GM21786 (cell line): ENCODE measurements at regions not wholly inside any gene's neighbourhood (a gene's known extent, or its start where the extent isn't known, plus 50 kb on each side); places are given as distances from the start of the nearest gene placed in this dataset.

Experiments used
- ATAC-seq: cut with Tn5 transposase; IDR thresholded peaks from one replicate; pipeline ENCODE4 v1.9.1; 2021; ENCODE audit not compliant: unreplicated experiment

DNA sequence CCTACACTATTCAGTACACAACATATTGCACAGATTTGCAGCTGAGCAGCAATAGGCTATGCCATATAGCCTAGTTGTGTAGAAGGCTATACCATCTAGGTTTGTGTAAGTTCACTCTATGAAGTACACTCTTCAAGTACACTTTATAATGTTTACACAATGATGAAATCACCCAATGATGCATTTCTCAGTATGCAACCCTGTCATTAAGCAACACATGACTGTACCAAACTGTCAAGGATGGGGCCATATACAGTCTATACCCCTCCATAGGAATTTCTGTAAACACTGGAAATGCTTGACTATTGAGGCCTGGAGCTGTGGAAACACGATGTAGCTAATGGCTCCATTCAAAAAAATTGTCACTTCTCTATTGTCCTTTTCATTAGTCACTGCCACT, 535.4 kb downstream of the EPM2A start:
- no peak for ATAC-seq

DNA sequence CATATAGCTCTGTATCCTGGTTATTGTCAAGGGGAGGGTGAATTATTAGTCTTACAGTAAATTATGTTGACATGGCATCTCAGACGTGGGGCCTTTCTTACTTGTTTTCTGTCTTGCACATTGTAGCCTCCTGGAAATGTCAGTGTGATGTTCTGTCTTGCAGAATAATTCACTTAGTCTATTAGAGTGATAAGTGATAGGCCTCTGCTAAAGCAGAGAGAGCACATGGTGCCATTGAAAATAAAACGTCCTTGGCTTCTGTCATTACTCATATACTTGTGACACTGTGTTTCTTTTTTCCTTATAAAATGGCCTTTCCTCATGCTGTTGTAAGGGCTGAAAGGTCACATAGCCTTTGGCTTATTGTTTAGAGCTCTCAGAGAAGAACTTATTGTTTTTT, 531.0 kb downstream of the EPM2A start:
- no peak for ATAC-seq

DNA sequence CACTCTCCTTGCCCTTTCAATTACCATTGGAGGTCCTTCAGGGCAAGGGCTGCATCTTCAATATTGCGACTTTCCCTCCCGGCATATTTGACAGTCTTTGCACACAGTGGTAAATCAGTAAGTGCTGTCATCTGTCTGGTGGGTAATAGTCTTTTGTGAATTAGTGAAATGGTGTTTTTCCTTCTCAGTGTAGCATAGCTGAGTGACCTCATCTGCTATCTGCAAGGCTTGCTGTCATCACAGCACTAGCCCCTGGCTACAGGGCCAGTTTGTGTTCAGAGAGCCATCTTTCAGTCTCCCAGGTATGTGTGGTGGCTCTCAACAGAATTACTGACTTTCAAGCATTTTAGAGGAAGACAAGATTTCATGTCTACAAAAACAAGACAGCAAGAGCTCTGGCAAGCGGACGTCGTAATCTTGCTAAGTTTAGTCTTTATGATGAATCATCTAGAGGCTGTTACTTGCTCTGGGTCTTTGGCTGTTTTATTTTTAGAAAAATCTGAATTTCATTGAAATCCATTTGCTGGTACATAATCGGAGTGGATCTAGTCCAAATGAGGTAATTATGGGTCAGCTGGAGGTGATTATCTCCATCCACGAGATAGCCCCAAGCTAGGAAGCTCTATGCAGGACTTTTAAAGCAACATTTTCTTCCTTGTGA, 528.9 kb downstream of the EPM2A start:
- no peak for ATAC-seq

DNA sequence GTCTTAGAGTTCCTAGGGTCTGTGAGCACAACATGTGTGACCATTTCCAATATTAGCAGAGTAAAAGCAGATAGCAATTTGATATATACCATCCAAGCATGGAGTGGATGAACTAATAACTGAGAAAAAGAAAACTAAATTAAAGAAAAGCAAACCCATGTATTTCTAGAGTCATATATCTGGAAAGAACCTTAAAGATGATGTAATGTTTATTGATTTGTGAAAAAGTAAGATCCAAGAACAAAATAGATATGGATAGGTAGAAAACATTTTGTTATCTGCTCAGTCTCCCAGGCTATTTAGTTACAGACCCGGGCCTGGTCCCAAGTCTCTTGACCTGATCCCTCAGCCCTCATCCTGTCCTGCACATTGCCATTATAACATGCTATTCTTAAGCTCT, 526.8 kb downstream of the EPM2A start:
- no peak for ATAC-seq

DNA sequence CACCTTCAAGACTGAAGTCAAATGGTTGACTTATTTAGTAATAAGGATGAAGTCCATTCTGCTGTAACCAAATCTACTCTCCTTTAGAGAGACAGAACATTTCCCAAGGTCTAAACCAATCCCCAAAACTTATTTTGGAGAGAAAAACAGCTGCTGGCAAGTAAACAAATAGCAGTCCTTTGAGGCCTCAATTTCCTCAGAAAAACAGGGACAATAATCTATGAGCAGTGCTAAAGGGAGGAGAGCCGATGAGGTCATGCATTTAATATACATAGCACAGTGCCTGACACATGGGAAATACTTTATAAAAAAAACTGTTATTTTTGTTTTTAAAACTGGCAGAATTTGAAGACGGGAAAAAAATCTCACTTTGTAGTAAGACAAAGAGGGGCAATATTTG, 526.0 kb downstream of the EPM2A start:
- no peak for ATAC-seq

GRCh38 chr6:145212813-145213212, 522.5 kb downstream of the EPM2A start:
- ATAC-seq = peak; percentile 33

DNA sequence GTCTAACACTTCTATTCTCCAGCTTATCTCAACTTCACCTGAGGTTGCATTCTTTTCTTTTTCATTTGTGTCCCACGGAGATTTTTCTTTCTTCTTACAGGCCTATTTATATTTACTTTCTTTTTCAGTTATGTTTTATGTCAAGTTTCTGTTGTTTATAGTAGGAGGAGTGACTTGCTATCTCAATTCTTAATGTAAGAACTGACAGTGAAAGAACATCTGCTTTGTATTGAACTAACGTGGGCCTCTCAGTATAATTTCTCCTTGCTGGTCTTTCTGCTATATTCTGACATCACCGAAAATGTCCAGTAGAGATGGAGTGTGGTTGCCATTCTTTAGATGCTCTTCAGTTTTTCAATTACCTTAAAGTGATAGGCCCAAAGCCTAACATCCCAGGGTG, 521.7 kb downstream of the EPM2A start:
- peak; percentile 79 for ATAC-seq

- no peak for ATAC-seq
Measured at GRCh38 chr6:145214570-145214969, 520.8 kb downstream of the EPM2A start.

DNA sequence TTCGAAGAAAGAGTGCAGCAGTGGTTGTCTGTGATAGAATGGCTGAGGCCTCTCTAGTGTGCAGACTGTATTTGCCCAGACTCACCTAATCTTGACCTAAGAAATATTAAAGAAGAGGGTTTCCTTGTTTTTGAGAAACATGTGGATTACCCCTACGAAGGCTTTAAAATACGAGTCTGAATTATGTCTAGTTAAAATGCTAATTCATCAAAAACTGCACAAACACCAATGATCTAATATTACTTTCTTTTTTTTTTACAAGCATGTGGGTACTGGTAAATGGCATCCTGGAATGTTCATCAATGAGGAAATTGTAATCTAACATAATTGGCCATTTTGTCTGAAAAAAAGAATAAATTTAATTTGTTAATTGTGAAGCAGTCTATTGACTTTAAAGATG, 510.9 kb downstream of the EPM2A start:
- no peak for ATAC-seq

DNA sequence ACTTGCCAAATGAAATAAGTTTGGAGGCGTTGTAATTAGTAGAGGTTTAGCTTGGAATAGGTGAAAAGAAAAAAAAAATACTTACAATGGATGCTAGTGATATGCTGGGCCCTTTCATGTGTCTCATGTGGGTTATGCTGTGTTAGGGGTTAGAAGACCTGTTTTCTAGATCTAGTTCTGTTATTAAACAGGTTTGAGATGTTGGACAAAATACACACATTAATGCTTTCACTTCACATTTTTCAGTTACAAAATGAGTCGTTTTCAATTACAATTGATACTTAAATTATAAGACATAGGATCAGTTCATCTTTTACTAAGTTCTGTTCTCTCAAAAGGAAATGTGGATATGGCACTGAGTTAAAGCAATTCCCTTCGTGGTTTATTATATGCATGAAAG, 509.8 kb downstream of the EPM2A start:
- ATAC-seq = no peak

- no peak for ATAC-seq
Measured at GRCh38 chr6:145227593-145227992, 507.7 kb downstream of the EPM2A start.

DNA sequence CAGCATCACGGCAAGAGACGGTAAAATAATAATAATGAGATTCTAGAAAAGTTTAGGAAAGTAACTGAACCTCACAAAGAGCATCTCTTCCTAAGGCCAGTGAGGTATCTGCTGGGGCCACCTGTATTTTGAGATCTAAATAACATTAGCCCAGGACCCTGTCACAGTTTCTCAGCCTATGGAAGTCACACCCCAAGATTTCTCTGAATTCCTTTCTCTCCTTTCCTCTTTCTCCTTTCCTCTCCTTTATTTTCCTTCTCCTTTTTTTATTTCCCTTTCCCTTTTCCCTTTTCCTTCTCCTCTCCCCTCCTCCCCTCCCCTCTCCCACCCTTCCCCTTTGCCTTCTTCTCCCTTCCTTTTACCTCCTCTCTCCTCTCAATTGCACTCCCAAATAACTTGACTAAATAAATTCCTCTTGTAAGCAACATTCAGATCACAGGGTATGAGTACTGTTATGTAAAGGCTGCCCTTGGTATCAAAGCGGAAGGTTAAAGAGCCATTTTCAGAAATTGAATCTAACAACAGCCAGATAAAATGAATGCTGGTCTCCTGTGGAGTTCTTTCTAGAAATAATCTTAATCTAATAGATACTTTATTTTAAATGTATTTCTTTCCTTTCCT, 506.2 kb downstream of the EPM2A start:
- ATAC-seq = no peak

GRCh38 chr6:145233955-145234354, 501.4 kb downstream of the EPM2A start:
- no peak for ATAC-seq

GRCh38 chr6:145235207-145235606, 500.1 kb downstream of the EPM2A start:
- ATAC-seq = no peak

DNA sequence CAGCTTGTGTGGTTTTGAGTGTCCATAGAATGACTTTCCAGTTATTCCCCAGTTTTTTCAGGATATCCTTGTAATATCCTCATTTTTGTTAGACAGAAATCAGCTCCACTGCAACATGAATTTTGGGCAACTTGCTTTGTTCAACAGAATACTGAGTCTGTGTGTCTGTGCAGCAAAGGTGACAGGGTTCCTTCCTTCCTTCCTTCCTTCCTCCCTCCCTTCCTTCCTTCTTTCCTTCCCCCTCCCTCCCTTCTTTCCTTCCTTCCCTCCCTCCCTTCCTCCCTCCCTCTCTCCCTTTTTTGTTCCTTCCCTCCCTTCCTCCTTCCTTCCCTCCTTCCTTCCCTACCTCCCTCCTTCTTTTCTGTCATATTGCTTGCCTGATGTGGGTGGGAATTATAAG, 496.5 kb downstream of the EPM2A start:
- ATAC-seq = no peak

GRCh38 chr6:145241039-145241438, 494.3 kb downstream of the EPM2A start:
- ATAC-seq = no peak

- ATAC-seq = no peak
Measured at GRCh38 chr6:145241721-145242120, 493.6 kb downstream of the EPM2A start.

- ATAC-seq = no peak
Measured at GRCh38 chr6:145244349-145245100, 490.8 kb downstream of the EPM2A start.

DNA sequence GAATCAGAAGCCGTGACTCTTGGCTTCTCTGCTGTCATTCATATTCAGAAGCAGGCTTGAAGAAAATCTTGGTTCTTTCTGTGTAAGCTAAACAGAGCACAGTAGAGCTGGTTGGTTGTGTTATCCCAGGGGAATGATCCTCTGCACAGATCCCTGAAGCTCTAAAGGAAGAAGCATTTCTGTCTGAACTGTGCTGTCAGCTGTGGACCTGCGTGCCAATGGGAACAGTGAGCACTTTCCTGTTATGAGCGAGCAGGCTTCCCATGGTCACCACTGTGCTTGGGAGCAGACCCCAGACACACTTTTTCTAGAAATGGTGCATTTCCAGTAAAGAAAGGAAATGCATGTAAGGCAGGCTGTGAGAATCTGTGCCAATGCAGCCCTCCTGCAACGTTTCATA, 490.2 kb downstream of the EPM2A start:
- no peak for ATAC-seq

- no peak for ATAC-seq
Measured at GRCh38 chr6:145247692-145248419, 487.5 kb downstream of the EPM2A start.

DNA sequence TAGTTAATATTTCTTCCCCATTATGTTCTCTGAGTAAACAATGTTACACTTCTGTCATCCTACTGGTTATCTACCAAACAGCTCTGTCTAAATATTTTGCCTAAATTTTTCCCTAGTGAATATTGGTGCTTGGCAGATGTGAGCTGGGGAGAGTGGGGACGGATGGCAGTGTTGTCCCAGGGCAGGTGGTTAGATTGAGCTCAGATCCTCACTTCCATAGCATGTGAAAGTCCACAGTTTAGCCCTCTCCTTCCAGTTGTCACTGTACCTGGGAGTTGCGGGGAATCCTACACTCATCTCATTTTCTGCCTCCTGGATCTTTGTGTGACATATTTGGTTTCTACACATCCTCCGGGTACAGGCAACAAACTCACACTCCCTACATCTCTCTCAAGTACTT, 484.9 kb downstream of the EPM2A start:
- no peak for ATAC-seq

DNA sequence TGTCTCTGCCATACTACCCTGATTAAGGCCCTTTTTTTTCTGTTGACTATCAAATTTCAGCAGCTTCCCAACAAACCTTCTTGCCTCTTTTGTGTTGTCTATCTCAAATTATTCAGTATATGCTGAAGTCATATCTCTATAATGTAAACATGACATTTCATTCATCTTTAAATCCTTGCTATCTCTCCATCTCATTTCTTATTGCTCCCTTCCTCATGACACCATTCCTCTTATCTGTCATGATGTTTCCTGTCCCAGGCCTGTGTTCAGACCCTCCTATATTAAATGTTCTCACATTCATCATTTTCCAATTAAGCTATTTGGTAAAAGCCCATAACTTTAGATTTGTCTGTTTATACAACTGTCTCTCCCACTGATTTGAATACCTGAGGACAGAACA, 482.6 kb downstream of the EPM2A start:
- ATAC-seq = no peak
